ENCODE measurements at regions not wholly inside any gene's neighbourhood (a gene's known extent, or its start where the extent isn't known, plus 50 kb on each side); places are given as distances from the start of the nearest gene placed in this dataset.
"Not testable (repeated sequence)": the region's sequence is repeated elsewhere in the genome, so short reads cannot be mapped to it uniquely, and the experiment has no call there.

- no peak for DNase-seq
Measured at GRCh38 chr2:36223259-36223658, 132.3 kb upstream of the CRIM1 start.

- DNase-seq: no peak
Measured at GRCh38 chr2:36222485-36222884, 133.1 kb upstream of the CRIM1 start.

GRCh38 chr2:36214691-36215090 lies 140.9 kb upstream of the CRIM1 start:
- DNase-seq: no peak

- no peak for DNase-seq
Measured at GRCh38 chr2:36203366-36203765, 152.2 kb upstream of the CRIM1 start.

GRCh38 chr2:36197181-36197971 lies 158.2 kb upstream of the CRIM1 start:
- no peak for DNase-seq

GRCh38 chr2:36193680-36194079 lies 161.9 kb upstream of the CRIM1 start:
- no peak for DNase-seq

GRCh38 chr2:36192983-36193382 lies 162.6 kb upstream of the CRIM1 start:
- DNase-seq: no peak

- no peak for DNase-seq
Measured at GRCh38 chr2:36190097-36190496, 165.5 kb upstream of the CRIM1 start.

- DNase-seq: no peak
Measured at GRCh38 chr2:36185624-36186023, 170.0 kb upstream of the CRIM1 start.

GRCh38 chr2:36184848-36185247 lies 170.7 kb upstream of the CRIM1 start:
- no peak for DNase-seq

GRCh38 chr2:36180789-36181482 lies 174.6 kb upstream of the CRIM1 start:
- not testable (repeated sequence) for DNase-seq

GRCh38 chr2:36180293-36180692 lies 175.3 kb upstream of the CRIM1 start:
- not testable (repeated sequence) for DNase-seq

GRCh38 chr2:36179668-36180269 lies 175.8 kb upstream of the CRIM1 start:
- not testable (repeated sequence) for DNase-seq

GRCh38 chr2:36178384-36178783 lies 177.2 kb upstream of the CRIM1 start:
- DNase-seq: no peak

- DNase-seq: no peak
Measured at GRCh38 chr2:36177282-36177681, 178.3 kb upstream of the CRIM1 start.

- DNase-seq: no peak
Measured at GRCh38 chr2:36174920-36175319, 180.7 kb upstream of the CRIM1 start.

GRCh38 chr2:36173760-36174404 lies 181.7 kb upstream of the CRIM1 start:
- no peak for DNase-seq

GRCh38 chr2:36172824-36173223 lies 182.8 kb upstream of the CRIM1 start:
- no peak for DNase-seq

GRCh38 chr2:36170805-36171204 lies 184.8 kb upstream of the CRIM1 start:
- no peak for DNase-seq

- no peak for DNase-seq
Measured at GRCh38 chr2:36169843-36170242, 185.7 kb upstream of the CRIM1 start.

GRCh38 chr2:36168115-36168514 lies 187.5 kb upstream of the CRIM1 start:
- no peak for DNase-seq

- DNase-seq: no peak
Measured at GRCh38 chr2:36165132-36165531, 190.4 kb upstream of the CRIM1 start.

GRCh38 chr2:36163520-36164254 lies 191.9 kb upstream of the CRIM1 start:
- DNase-seq: no peak

Data from CD4-positive, alpha-beta T cell treated with Interleukin-17A for 1 hour (primary cell).